ENCODE measurements at regions not wholly inside any gene's neighbourhood (a gene's known extent, or its start where the extent isn't known, plus 50 kb on each side); places are given as distances from the start of the nearest gene placed in this dataset.

- in situ Hi-C loops (cut with HindIII; ENCODE audit: low pct_ligation_motif_present, low sequenced_read_pairs) = no loop called here
- Histone ChIP-seq H3K36me3 (replicated peaks) (no peaks in the 10 kb centered on the region), H3K27ac (no peak overlapping the region), H3K27me3 (replicated peaks) (no peaks in the 10 kb centered on the region), H3K4me3 (ENCODE audit: low read depth, low read length) (no peak overlapping the region)
- TF ChIP-seq CTCF (IDR thresholded peaks at IDR 0.05; ENCODE audit: low read depth, low read length, missing control alignments) = no peak
- DNase-seq = peak; percentile 69
These were observed 271.4 kb downstream of the ALDH8A1 start for GRCh38 chr6:134678436-134678889.

GRCh38 chr6:134676307-134677281 is 273.3 kb downstream of the ALDH8A1 start:
- in situ Hi-C loops (cut with HindIII; ENCODE audit: low pct_ligation_motif_present, low sequenced_read_pairs) = no loop called here
- H3K36me3 ChIP-seq (replicated peaks) = no peaks in the 10 kb centered on the region
- no peak overlapping the region for H3K27ac ChIP-seq
- DNase-seq = peak; percentile 33
- H3K4me3 ChIP-seq (ENCODE audit: low read depth, low read length) = no peak overlapping the region
- H3K27me3 ChIP-seq (replicated peaks) = no peaks in the 10 kb centered on the region
- peak; percentile 37 for TF ChIP-seq CTCF (IDR thresholded peaks at IDR 0.05; ENCODE audit: low read depth, low read length, missing control alignments)

GRCh38 chr6:134675110-134676054 is 274.5 kb downstream of the ALDH8A1 start:
- DNase-seq = no peak
- Histone ChIP-seq H3K27me3 (replicated peaks) (no peaks in the 10 kb centered on the region), H3K27ac (no peak overlapping the region), H3K36me3 (replicated peaks) (no peaks in the 10 kb centered on the region), H3K4me3 (ENCODE audit: low read depth, low read length) (no peak overlapping the region)
- in situ Hi-C loops (cut with HindIII; ENCODE audit: low pct_ligation_motif_present, low sequenced_read_pairs) = no loop called here
- no peak for TF ChIP-seq CTCF (IDR thresholded peaks at IDR 0.05; ENCODE audit: low read depth, low read length, missing control alignments)

GRCh38 chr6:134674562-134674961 is 275.3 kb downstream of the ALDH8A1 start:
- Histone ChIP-seq H3K36me3 (replicated peaks) (no peaks in the 10 kb centered on the region), H3K27ac (no peak overlapping the region), H3K4me3 (ENCODE audit: low read depth, low read length) (no peak overlapping the region), H3K27me3 (replicated peaks) (no peaks in the 10 kb centered on the region)
- DNase-seq = no peak
- TF ChIP-seq CTCF (IDR thresholded peaks at IDR 0.05; ENCODE audit: low read depth, low read length, missing control alignments) = no peak
- in situ Hi-C loops (cut with HindIII; ENCODE audit: low pct_ligation_motif_present, low sequenced_read_pairs) = no loop called here

GRCh38 chr6:134669485-134669884 is 280.4 kb downstream of the ALDH8A1 start:
- in situ Hi-C loops (cut with HindIII; ENCODE audit: low pct_ligation_motif_present, low sequenced_read_pairs) = no loop called here
- Histone ChIP-seq H3K27ac (no peak overlapping the region), H3K4me3 (ENCODE audit: low read depth, low read length) (no peak overlapping the region), H3K27me3 (replicated peaks) (no peaks in the 10 kb centered on the region), H3K36me3 (replicated peaks) (no peaks in the 10 kb centered on the region)
- DNase-seq = no peak
- no peak for TF ChIP-seq CTCF (IDR thresholded peaks at IDR 0.05; ENCODE audit: low read depth, low read length, missing control alignments)
